ENCODE measurements at regions not wholly inside any gene's neighbourhood (a gene's known extent, or its start where the extent isn't known, plus 50 kb on each side); places are given as distances from the start of the nearest gene placed in this dataset.

DNA sequence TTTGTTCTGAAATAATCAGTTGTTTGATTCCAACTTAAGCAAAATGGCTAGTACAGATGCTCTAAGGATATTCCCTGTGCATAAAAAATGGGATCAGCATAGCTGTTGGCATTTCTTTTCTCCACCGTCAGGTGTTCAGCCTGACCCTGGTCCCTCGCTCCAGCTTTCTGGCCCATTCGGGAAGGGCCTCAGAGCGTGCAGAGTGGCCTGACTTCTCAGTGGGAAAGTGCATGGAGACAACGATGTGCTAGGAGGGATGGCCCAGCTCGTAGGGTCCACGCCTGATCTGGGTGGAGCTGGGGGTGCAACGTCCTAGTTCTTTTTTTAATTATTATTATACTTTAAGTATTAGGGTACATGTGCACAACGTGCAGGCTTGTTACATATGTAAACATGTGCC lies 319.1 kb upstream of the IRX4 start (continued):
- TF ChIP-seq, protein P1, sequence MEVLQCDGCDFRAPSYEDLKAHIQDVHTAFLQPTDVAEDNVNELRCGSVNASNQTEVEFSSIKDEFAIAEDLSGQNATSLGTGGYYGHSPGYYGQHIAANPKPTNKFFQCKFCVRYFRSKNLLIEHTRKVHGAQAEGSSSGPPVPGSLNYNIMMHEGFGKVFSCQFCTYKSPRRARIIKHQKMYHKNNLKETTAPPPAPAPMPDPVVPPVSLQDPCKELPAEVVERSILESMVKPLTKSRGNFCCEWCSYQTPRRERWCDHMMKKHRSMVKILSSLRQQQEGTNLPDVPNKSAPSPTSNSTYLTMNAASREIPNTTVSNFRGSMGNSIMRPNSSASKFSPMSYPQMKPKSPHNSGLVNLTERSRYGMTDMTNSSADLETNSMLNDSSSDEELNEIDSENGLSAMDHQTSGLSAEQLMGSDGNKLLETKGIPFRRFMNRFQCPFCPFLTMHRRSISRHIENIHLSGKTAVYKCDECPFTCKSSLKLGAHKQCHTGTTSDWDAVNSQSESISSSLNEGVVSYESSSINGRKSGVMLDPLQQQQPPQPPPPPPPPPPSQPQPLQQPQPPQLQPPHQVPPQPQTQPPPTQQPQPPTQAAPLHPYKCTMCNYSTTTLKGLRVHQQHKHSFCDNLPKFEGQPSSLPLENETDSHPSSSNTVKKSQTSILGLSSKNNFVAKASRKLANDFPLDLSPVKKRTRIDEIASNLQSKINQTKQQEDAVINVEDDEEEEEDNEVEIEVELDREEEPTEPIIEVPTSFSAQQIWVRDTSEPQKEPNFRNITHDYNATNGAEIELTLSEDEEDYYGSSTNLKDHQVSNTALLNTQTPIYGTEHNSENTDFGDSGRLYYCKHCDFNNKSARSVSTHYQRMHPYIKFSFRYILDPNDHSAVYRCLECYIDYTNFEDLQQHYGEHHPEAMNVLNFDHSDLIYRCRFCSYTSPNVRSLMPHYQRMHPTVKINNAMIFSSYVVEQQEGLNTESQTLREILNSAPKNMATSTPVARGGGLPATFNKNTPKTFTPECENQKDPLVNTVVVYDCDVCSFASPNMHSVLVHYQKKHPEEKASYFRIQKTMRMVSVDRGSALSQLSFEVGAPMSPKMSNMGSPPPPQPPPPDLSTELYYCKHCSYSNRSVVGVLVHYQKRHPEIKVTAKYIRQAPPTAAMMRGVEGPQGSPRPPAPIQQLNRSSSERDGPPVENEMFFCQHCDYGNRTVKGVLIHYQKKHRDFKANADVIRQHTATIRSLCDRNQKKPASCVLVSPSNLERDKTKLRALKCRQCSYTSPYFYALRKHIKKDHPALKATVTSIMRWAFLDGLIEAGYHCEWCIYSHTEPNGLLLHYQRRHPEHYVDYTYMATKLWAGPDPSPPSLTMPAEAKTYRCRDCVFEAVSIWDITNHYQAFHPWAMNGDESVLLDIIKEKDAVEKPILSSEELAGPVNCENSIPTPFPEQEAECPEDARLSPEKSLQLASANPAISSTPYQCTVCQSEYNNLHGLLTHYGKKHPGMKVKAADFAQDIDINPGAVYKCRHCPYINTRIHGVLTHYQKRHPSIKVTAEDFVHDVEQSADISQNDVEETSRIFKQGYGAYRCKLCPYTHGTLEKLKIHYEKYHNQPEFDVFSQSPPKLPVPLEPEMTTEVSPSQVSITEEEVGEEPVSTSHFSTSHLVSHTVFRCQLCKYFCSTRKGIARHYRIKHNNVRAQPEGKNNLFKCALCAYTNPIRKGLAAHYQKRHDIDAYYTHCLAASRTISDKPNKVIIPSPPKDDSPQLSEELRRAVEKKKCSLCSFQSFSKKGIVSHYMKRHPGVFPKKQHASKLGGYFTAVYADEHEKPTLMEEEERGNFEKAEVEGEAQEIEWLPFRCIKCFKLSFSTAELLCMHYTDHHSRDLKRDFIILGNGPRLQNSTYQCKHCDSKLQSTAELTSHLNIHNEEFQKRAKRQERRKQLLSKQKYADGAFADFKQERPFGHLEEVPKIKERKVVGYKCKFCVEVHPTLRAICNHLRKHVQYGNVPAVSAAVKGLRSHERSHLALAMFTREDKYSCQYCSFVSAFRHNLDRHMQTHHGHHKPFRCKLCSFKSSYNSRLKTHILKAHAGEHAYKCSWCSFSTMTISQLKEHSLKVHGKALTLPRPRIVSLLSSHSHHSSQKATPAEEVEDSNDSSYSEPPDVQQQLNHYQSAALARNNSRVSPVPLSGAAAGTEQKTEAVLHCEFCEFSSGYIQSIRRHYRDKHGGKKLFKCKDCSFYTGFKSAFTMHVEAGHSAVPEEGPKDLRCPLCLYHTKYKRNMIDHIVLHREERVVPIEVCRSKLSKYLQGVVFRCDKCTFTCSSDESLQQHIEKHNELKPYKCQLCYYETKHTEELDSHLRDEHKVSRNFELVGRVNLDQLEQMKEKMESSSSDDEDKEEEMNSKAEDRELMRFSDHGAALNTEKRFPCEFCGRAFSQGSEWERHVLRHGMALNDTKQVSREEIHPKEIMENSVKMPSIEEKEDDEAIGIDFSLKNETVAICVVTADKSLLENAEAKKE (CRISPR knock-in tag; IDR thresholded peaks at IDR 0.05): no peak
- TF ChIP-seq, protein P2, sequence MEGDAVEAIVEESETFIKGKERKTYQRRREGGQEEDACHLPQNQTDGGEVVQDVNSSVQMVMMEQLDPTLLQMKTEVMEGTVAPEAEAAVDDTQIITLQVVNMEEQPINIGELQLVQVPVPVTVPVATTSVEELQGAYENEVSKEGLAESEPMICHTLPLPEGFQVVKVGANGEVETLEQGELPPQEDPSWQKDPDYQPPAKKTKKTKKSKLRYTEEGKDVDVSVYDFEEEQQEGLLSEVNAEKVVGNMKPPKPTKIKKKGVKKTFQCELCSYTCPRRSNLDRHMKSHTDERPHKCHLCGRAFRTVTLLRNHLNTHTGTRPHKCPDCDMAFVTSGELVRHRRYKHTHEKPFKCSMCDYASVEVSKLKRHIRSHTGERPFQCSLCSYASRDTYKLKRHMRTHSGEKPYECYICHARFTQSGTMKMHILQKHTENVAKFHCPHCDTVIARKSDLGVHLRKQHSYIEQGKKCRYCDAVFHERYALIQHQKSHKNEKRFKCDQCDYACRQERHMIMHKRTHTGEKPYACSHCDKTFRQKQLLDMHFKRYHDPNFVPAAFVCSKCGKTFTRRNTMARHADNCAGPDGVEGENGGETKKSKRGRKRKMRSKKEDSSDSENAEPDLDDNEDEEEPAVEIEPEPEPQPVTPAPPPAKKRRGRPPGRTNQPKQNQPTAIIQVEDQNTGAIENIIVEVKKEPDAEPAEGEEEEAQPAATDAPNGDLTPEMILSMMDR (conservative IDR thresholded peaks at IDR 0.05; ENCODE audit: low read depth in 2 of 2): no peak
- TF ChIP-seq EZH2phosphoT487 (IDR thresholded peaks at IDR 0.05; ENCODE audit: unreplicated experiment) (no peak), ZNF114 (CRISPR knock-in tag; IDR thresholded peaks at IDR 0.05) (no peak), NANOG (IDR thresholded peaks at IDR 0.05; ENCODE audit: borderline replicate concordance) (no peak), JUNB (IDR thresholded peaks at IDR 0.05; ENCODE audit: unreplicated experiment) (no peak)

GRCh38 chr5:2201421-2201820 lies 318.7 kb upstream of the IRX4 start:
- H4K20me1 ChIP-seq (replicated peaks; ENCODE audit: insufficient read depth): no peaks in the 10 kb centered on the region
- no peaks in the 10 kb centered on the region for H3K36me3 ChIP-seq (ENCODE audit: insufficient read depth)
- H3K4me1 ChIP-seq (ENCODE audit: insufficient read depth): no peaks in the 10 kb centered on the region; the same call in 1 of the 2 replicates
- peaks cover 2% of the 10 kb centered on the region; the same call in 1 of the 2 replicates for H3K9me2 ChIP-seq (ENCODE audit: insufficient read depth)
- no peaks in the 10 kb centered on the region for H3K79me2 ChIP-seq (replicated peaks; ENCODE audit: insufficient read depth)
- no peak overlapping the region for H3K27ac ChIP-seq (ENCODE audit: low read depth)
- Mint-ChIP-seq H3K4me3 (no peak overlapping the region), H3K9me3 (no peaks in the 10 kb centered on the region), H3K27ac (no peak overlapping the region), H3K4me1 (peaks cover 24% of the 10 kb centered on the region), H3K36me3 (ENCODE audit: low read depth) (no peaks in the 10 kb centered on the region), H3K27me3 (ENCODE audit: insufficient read depth, low read depth, poor library complexity) (peaks cover 2% of the 10 kb centered on the region)
- no peaks in the 10 kb centered on the region for H3K27me3 ChIP-seq (ENCODE audit: insufficient read depth)
- no peak overlapping the region for H3K4me3 ChIP-seq
- no peak for ATAC-seq
- no peak overlapping the region for H2AFZ ChIP-seq
- no peak for DNase-seq (ENCODE audit: low spot score)
- no peak overlapping the region for H3K4me2 ChIP-seq
- no peaks in the 10 kb centered on the region for H3F3A ChIP-seq (replicated peaks; ENCODE audit: low read depth)
- TF ChIP-seq, protein P1 (CRISPR knock-in tag; IDR thresholded peaks at IDR 0.05): no peak

Data from GM23338 (cell line).